H1 (cell line): ENCODE measurements at regions not wholly inside any gene's neighbourhood (a gene's known extent, or its start where the extent isn't known, plus 50 kb on each side); places are given as distances from the start of the nearest gene placed in this dataset.

ENCODE experiments used
- ASH2L ChIP-seq: fragments of 200-600, 300-600 bp; sonication (generic); IDR thresholded peaks from one replicate; pipeline ENCODE4 v1.7.1; 2017; ENCODE audit warnings: low read length
- SP4 ChIP-seq: IDR thresholded peaks from 2 replicates; pipeline ENCODE4 v1.6.1; 2012; ENCODE audit warnings: low read length, inconsistent platforms

DNA sequence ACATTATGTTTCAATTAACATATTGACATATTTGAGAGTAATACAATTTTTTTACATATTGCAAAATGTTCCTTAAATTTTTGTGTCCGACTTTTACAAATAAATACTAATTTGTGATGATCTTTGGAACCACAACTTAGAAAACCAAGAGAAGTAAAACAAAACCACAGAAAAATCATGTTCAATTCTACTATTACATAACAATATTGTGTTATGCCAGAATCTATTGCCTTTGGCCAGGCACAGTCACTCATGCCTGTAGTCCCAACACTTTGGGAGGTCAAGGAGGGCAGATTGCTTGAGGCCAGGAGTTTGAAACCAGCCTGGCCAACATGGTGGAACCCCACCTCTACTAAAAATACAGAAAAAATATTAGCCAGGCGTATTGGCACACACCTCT is 92.8 kb upstream of the APCDD1 start (continued):
- TF ChIP-seq SP4 (no peak), ASH2L (no peak)
